ENCODE measurements at regions not wholly inside any gene's neighbourhood (a gene's known extent, or its start where the extent isn't known, plus 50 kb on each side); places are given as distances from the start of the nearest gene placed in this dataset.

DNA sequence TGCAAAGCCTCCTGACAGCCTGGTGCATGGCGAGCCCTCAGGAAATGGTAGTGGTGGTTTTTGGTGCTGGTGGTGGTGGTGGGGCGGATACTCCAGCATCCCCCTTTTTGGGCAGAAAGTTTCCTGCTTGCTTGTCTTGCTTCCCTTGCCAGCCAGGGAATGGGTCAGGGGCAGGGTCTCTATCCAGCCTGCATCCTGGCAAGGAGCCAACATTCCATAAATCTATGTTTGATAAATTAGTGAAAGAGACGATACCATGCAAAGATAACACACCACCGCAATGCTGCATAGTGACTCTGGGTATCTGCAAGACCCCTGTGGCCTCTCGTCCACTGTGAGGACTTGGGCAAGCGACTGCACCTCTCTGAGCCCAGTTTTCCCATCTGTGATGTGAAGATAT, 246.2 kb downstream of the LRFN2 start:
- Histone ChIP-seq H3K27ac (ENCODE audit: low read depth in 1 of 2, low read length in 1 of 2) (no peak overlapping the region), H3K9ac (ENCODE audit: insufficient read depth in 1 of 2, low read length in 2 of 2) (no peak overlapping the region), H3K4me3 (no peak overlapping the region), H3K27me3 (ENCODE audit: control insufficient read depth in 3 of 3, insufficient read depth in 3 of 3, low read length in 2 of 3) (no peaks in the 10 kb centered on the region), H3K9me3 (ENCODE audit: control insufficient read depth in 4 of 4, insufficient read depth in 3 of 4, low read length in 3 of 4) (peaks cover 0 to 3% (median 0%) of the 10 kb centered on the region in 4 donors), H3K4me1 (ENCODE audit: control insufficient read depth in 5 of 5, insufficient read depth in 5 of 5, low read length in 5 of 5) (peaks cover 0 to 12% (median 0%) of the 10 kb centered on the region in 5 donors), H3K36me3 (ENCODE audit: control insufficient read depth in 4 of 4, insufficient read depth in 4 of 4, low read length in 4 of 4) (no peaks in the 10 kb centered on the region)
- no peak for ATAC-seq (ENCODE audit: insufficient read depth, low FRiP score)
- TF ChIP-seq, protein P1, sequence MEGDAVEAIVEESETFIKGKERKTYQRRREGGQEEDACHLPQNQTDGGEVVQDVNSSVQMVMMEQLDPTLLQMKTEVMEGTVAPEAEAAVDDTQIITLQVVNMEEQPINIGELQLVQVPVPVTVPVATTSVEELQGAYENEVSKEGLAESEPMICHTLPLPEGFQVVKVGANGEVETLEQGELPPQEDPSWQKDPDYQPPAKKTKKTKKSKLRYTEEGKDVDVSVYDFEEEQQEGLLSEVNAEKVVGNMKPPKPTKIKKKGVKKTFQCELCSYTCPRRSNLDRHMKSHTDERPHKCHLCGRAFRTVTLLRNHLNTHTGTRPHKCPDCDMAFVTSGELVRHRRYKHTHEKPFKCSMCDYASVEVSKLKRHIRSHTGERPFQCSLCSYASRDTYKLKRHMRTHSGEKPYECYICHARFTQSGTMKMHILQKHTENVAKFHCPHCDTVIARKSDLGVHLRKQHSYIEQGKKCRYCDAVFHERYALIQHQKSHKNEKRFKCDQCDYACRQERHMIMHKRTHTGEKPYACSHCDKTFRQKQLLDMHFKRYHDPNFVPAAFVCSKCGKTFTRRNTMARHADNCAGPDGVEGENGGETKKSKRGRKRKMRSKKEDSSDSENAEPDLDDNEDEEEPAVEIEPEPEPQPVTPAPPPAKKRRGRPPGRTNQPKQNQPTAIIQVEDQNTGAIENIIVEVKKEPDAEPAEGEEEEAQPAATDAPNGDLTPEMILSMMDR (IDR thresholded peaks at IDR 0.05; ENCODE audit: control extremely low read depth, extremely low read depth): no peak
- no peak for DNase-seq
- WGBS, 2 donors: 67 to 72% methylated on average over 6 of the region's 6 CpGs

DNA sequence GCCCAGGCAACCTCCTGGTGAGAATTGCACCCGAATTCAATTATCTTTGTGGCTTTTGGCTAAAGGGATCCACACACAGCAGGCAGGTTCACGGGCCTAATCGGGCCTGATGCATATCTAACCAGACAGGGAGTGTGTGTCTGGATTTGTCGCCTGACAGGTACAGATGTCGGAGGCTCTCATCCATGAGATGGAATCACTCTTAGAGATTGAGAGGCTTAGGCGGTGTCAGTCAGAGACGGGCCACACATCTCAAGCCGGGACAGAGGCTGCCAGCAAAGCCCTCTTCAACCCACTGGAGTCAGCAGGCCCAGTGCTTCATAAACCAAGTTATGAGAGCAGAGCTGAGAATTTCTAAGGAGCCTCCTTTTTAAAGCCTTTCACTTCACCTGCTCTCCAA, 247.0 kb downstream of the LRFN2 start:
- H3K9ac ChIP-seq (ENCODE audit: insufficient read depth in 1 of 2, low read length in 2 of 2): no peak overlapping the region
- H3K9me3 ChIP-seq (ENCODE audit: control insufficient read depth in 4 of 4, insufficient read depth in 3 of 4, low read length in 3 of 4): peaks cover 0 to 3% (median 0%) of the 10 kb centered on the region in 4 donors
- H3K4me1 ChIP-seq (ENCODE audit: control insufficient read depth in 5 of 5, insufficient read depth in 5 of 5, low read length in 5 of 5): peaks cover 0 to 12% (median 0%) of the 10 kb centered on the region in 5 donors
- 88% methylated on average over 8 of the region's 8 CpGs for WGBS, 2 donors
- no peaks in the 10 kb centered on the region for H3K27me3 ChIP-seq (ENCODE audit: control insufficient read depth in 3 of 3, insufficient read depth in 3 of 3, low read length in 2 of 3)
- H3K36me3 ChIP-seq (ENCODE audit: control insufficient read depth in 4 of 4, insufficient read depth in 4 of 4, low read length in 4 of 4): no peaks in the 10 kb centered on the region
- TF ChIP-seq, protein P1 (IDR thresholded peaks at IDR 0.05; ENCODE audit: control extremely low read depth, extremely low read depth): no peak
- ATAC-seq (ENCODE audit: insufficient read depth, low FRiP score) (no peak), DNase-seq (no peak)
- H3K27ac ChIP-seq (ENCODE audit: low read depth in 1 of 2, low read length in 1 of 2): no peak overlapping the region
- H3K4me3 ChIP-seq: no peak overlapping the region

DNA sequence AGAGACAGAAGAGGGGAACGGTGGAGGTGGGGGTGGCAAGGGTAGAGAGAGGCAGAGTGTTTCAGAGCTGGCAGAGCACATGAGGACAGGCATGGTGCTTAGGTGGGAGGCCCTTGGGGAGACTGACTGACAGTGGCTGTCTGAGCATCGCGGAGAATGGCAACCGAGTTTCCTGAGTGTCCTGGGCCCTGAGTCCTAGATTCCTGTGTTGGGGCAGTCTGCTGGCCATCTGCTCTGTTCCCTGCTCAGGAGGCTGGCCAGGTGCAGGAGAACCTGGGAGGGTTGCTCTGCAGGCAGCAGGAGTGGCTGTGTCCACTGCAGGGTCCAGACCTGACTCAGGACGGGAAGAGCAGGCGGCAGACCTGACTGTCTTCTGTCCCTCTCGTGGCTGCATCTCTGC, 248.9 kb downstream of the LRFN2 start:
- Histone ChIP-seq H3K27me3 (ENCODE audit: control insufficient read depth in 3 of 3, insufficient read depth in 3 of 3, low read length in 2 of 3) (no peaks in the 10 kb centered on the region), H3K27ac (ENCODE audit: low read depth in 1 of 2, low read length in 1 of 2) (no peak overlapping the region), H3K9ac (ENCODE audit: insufficient read depth in 1 of 2, low read length in 2 of 2) (no peak overlapping the region), H3K36me3 (ENCODE audit: control insufficient read depth in 4 of 4, insufficient read depth in 4 of 4, low read length in 4 of 4) (no peaks in the 10 kb centered on the region), H3K4me3 (no peak overlapping the region), H3K4me1 (ENCODE audit: control insufficient read depth in 5 of 5, insufficient read depth in 5 of 5, low read length in 5 of 5) (no peaks in the 10 kb centered on the region), H3K9me3 (ENCODE audit: control insufficient read depth in 4 of 4, insufficient read depth in 3 of 4, low read length in 3 of 4) (peaks cover 0 to 3% (median 0%) of the 10 kb centered on the region in 4 donors)
- WGBS, 2 donors: 86% methylated on average over 7 of the region's 7 CpGs
- TF ChIP-seq, protein P1 (IDR thresholded peaks at IDR 0.05; ENCODE audit: control extremely low read depth, extremely low read depth): no peak
- ATAC-seq (ENCODE audit: insufficient read depth, low FRiP score): no peak
- DNase-seq: no peak
